ENCODE measurements at regions not wholly inside any gene's neighbourhood (a gene's known extent, or its start where the extent isn't known, plus 50 kb on each side); places are given as distances from the start of the nearest gene placed in this dataset.

DNA sequence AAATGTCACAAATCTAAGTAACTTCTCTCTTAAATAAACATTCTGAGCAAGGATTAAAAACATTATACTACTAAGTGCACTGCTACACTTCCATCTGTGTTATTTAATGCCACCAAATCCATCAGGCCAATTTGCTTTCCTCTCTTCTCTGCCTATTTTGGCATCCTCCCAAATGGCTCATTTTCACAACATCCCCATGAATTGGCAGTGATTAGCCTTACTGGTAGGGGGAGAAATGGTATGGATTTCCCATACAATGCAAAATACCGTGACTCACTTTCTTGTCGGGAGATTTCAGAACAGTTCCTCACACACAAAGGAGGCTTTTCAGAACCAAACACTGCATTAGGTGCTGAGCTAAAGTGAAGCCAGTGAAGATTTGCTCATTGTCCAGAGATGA, 195.7 kb downstream of the MIS18A start (continued):
- TF ChIP-seq, protein P1, sequence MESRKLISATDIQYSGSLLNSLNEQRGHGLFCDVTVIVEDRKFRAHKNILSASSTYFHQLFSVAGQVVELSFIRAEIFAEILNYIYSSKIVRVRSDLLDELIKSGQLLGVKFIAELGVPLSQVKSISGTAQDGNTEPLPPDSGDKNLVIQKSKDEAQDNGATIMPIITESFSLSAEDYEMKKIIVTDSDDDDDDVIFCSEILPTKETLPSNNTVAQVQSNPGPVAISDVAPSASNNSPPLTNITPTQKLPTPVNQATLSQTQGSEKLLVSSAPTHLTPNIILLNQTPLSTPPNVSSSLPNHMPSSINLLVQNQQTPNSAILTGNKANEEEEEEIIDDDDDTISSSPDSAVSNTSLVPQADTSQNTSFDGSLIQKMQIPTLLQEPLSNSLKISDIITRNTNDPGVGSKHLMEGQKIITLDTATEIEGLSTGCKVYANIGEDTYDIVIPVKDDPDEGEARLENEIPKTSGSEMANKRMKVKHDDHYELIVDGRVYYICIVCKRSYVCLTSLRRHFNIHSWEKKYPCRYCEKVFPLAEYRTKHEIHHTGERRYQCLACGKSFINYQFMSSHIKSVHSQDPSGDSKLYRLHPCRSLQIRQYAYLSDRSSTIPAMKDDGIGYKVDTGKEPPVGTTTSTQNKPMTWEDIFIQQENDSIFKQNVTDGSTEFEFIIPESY (CRISPR knock-in tag; IDR thresholded peaks at IDR 0.05) = no peak
- TF ChIP-seq CHD4 (IDR thresholded peaks at IDR 0.05; ENCODE audit: borderline replicate concordance, low read length) = no peak

DNA sequence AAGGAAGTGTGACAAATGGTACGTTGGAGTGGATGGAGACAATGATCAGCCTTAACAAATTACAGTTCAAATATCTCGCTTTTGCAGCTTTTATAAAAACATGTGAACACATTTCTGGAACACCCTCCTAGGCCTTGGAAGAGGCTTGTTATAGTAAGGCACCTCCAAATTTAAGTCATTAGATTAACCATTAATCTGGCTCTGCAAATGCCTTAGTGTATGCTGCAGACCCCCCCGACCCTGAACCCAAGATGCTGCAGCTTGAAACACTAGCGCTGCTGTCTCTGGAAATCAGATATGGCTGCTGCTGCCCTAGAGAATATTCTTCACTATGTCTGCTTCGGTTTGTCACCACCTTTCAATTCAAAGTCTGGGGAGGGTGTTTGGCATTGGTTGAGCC, 196.4 kb downstream of the MIS18A start:
- DNase-seq (ENCODE audit: low spot score) = no peak
- 0 out of 5 replicates have a peak, but pooled peaks cover 0 to 1% of the 10 kb centered on the region in 2 experiments for H3K27me3 ChIP-seq (ENCODE audit: control insufficient read depth in 1 of 2, insufficient read depth in 2 of 2, low read length in 2 of 2)
- no peaks in the 10 kb centered on the region for H3K9me3 ChIP-seq (ENCODE audit: low read length)
- H3K9ac ChIP-seq (ENCODE audit: insufficient read depth, low read depth, low read length) = no peak overlapping the region
- no peak for ATAC-seq
- H4K20me1 ChIP-seq (ENCODE audit: insufficient read depth, low read length) = no peaks in the 10 kb centered on the region
- POLR2A ChIA-PET = no interaction called here
- WGBS (ENCODE audit: low lambda C conversion rate) = 28% methylated on average over 5 of the region's 5 CpGs
- no TSS peak for BruUV-seq (replicated peaks)
- no peak overlapping the region for H2AFZ ChIP-seq (ENCODE audit: low read length)
- FAIRE-seq = no peak
- no peaks in the 10 kb centered on the region for H3K79me2 ChIP-seq (ENCODE audit: insufficient read depth, low read length)
- intact Hi-C loops (cut with micrococcal nuclease; ENCODE audit: unreplicated experiment) (no loop called here), in situ Hi-C loops (cut with HindIII; ENCODE audit: extremely low pct_ligation_motif_present, low pct_unique_long_range_greater_than_20kb) (no loop called here)
- no peak overlapping the region for H3K4me3 ChIP-seq (replicated peaks in 1 of 3; ENCODE audit: insufficient read depth in 1 of 3, low read depth in 2 of 3, low read length in 3 of 3)
- no peaks in the 10 kb centered on the region for H3K36me3 ChIP-seq (replicated peaks in 1 of 2; ENCODE audit: control insufficient read depth in 1 of 2, insufficient read depth in 2 of 2, low read length in 2 of 2)
- H3K4me2 ChIP-seq (ENCODE audit: low read depth, low read length) = no peak overlapping the region
- no peak overlapping the region for H3K27ac ChIP-seq (ENCODE audit: extremely low read length, insufficient read depth, low read length)
- H3K4me1 ChIP-seq (ENCODE audit: insufficient read depth, low read length) = 0 out of 2 replicates have a peak, but pooled peaks cover 4% of the 10 kb centered on the region
- CTCF ChIA-PET (ENCODE audit: low intra/inter-chr PET ratio, low total read pairs) = no interaction called here
- TF ChIP-seq, protein P2, sequence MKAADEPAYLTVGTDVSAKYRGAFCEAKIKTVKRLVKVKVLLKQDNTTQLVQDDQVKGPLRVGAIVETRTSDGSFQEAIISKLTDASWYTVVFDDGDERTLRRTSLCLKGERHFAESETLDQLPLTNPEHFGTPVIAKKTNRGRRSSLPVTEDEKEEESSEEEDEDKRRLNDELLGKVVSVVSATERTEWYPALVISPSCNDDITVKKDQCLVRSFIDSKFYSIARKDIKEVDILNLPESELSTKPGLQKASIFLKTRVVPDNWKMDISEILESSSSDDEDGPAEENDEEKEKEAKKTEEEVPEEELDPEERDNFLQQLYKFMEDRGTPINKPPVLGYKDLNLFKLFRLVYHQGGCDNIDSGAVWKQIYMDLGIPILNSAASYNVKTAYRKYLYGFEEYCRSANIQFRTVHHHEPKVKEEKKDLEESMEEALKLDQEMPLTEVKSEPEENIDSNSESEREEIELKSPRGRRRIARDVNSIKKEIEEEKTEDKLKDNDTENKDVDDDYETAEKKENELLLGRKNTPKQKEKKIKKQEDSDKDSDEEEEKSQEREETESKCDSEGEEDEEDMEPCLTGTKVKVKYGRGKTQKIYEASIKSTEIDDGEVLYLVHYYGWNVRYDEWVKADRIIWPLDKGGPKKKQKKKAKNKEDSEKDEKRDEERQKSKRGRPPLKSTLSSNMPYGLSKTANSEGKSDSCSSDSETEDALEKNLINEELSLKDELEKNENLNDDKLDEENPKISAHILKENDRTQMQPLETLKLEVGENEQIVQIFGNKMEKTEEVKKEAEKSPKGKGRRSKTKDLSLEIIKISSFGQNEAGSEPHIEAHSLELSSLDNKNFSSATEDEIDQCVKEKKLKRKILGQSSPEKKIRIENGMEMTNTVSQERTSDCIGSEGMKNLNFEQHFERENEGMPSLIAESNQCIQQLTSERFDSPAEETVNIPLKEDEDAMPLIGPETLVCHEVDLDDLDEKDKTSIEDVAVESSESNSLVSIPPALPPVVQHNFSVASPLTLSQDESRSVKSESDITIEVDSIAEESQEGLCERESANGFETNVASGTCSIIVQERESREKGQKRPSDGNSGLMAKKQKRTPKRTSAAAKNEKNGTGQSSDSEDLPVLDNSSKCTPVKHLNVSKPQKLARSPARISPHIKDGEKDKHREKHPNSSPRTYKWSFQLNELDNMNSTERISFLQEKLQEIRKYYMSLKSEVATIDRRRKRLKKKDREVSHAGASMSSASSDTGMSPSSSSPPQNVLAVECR (CRISPR knock-in tag; IDR thresholded peaks at IDR 0.05; ENCODE audit: borderline replicate concordance) = no peak
- TF ChIP-seq ASH2L (IDR thresholded peaks at IDR 0.05; ENCODE audit: insufficient read length, low read depth, low read length) (no peak), ZSCAN21 (CRISPR knock-in tag; IDR thresholded peaks at IDR 0.05; ENCODE audit: borderline replicate concordance) (no peak), NFIB (CRISPR knock-in tag; IDR thresholded peaks at IDR 0.05; ENCODE audit: borderline replicate concordance) (no peak), NR0B2 (CRISPR knock-in tag; IDR thresholded peaks at IDR 0.05) (no peak), SRY (CRISPR knock-in tag; IDR thresholded peaks at IDR 0.05) (no peak), POGK (CRISPR knock-in tag; conservative IDR thresholded peaks at IDR 0.05) (no peak), ZNF557 (CRISPR knock-in tag; IDR thresholded peaks at IDR 0.05) (no peak), ZNF333 (CRISPR knock-in tag; IDR thresholded peaks at IDR 0.05; ENCODE audit: borderline replicate concordance) (no peak)
- TF ChIP-seq, protein P3, sequence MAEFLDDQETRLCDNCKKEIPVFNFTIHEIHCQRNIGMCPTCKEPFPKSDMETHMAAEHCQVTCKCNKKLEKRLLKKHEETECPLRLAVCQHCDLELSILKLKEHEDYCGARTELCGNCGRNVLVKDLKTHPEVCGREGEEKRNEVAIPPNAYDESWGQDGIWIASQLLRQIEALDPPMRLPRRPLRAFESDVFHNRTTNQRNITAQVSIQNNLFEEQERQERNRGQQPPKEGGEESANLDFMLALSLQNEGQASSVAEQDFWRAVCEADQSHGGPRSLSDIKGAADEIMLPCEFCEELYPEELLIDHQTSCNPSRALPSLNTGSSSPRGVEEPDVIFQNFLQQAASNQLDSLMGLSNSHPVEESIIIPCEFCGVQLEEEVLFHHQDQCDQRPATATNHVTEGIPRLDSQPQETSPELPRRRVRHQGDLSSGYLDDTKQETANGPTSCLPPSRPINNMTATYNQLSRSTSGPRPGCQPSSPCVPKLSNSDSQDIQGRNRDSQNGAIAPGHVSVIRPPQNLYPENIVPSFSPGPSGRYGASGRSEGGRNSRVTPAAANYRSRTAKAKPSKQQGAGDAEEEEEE (CRISPR knock-in tag; IDR thresholded peaks at IDR 0.05; ENCODE audit: borderline replicate concordance) = no peak
